HG03066 (cell line): ENCODE measurements at regions not wholly inside any gene's neighbourhood (a gene's known extent, or its start where the extent isn't known, plus 50 kb on each side); places are given as distances from the start of the nearest gene placed in this dataset.
"Not testable (repeated sequence)": the region's sequence is repeated elsewhere in the genome, so short reads cannot be mapped to it uniquely, and the experiment has no call there.

Experiments
- ATAC-seq: cut with Tn5 transposase; IDR thresholded peaks from one replicate; pipeline ENCODE4 v1.9.1; 2021; ENCODE audit warnings: low read depth; ENCODE audit not compliant: unreplicated experiment

DNA sequence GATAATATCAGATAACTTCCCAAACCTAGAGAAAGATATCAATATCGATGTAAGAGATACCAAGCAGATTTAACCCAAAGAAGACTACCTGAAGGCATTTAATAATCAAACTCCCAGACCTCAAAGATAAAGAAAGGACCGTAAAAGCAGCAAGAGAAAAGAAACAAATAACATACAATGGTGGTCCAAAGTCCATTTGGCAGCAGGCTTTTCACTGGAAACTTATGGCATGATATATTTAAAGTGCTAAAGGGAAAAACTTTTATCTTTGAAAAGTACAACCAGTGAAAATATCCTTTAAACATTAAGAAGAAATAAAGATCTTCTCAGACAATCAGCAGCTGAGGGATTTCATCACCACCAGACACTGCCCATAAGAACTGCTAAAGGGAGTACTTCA is 812.7 kb upstream of the ADAMTS5 start:
- no peak for ATAC-seq

DNA sequence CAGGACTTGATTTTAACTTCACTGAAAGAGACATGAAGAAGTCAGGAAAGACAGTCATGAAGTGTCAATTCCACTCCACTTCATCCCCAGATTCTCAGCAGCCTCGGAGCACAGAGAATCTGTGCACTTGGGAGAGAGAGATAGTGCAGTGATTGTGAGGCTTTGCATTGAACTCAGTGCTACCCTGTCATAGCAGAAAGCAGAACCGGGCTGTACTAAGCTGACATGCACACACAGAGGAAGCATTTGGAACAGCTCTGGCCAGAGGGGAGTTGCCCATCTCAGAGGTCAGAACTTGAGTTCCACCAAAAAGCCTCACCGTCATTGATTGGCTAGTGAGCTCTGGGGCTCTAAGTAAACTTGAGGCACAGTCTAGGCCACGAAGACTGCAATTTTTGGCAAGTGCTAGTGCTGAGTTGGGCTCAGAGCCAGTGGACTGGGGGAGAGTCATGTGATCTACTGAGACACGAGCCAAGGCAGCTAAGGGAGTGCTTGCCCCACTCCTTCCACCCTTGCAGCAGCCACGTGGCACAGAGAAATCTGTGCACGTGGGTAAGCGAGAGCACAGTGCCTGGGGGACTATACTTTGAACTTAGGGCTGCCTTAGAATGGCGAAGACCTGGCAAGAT is 810.2 kb upstream of the ADAMTS5 start:
- no peak for ATAC-seq

DNA sequence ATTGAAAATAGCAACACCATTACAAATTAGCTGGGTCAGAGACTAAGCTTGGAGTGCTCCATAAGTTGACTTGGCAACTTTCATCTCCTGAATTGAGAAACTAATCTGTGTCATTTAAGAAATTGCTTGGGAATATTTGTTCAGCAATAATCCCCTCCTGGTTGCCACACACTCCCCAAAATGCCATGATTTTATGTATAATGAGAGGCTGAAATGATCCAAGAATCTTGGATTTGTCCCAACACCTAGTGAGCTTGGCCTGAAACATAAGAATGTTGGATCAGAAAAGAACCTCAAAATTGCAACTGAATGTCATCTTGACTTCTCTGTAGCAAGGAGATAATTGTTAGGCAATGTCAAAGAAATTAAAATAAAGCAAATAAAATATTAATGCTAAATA is 805.9 kb upstream of the ADAMTS5 start:
- ATAC-seq = no peak

DNA sequence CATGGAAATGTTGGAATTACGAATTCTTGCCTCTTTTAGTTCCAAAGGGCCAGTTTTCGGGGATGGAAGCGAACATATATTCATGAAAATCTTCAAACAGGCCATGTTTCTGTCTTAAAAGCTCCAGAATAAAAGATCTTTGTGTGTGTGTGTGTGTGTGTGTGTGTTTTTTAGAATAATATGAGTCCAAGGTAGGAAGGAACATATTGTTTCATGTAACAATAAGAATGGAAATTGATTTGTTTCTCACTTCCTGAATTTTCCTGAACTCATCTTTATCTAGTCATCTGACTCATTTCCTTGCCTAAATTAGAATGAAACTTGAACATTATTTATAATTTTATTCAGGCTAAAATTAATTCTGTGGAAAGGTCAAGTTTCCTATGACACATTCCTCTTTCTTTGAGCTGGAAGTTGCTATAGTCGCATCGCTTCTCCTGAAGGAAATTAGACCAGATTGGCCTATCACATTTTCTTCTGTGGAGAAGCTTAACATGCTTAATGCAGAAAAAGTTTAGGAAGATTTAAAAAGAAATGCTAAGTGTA is 805.1 kb upstream of the ADAMTS5 start:
- ATAC-seq = no peak

DNA sequence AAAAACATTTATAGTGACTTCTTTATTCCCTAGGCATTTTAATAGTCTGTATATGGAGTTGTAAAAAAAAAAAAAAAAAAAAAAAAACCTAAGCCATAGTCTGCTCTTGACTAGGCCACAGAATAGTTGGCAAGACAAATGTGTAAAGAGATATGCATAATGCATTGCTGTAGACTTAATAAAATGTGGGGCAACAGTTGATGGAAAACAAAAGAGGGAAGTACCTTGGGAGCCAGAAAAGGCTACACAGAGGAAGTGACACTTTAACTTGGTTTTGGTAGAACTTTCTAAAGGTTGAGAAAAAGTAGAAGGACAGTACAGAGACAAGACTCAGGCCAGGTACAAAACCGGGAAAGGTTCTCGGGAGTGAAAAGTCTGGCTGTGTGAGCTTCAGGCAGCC is 802.9 kb upstream of the ADAMTS5 start:
- no peak for ATAC-seq

DNA sequence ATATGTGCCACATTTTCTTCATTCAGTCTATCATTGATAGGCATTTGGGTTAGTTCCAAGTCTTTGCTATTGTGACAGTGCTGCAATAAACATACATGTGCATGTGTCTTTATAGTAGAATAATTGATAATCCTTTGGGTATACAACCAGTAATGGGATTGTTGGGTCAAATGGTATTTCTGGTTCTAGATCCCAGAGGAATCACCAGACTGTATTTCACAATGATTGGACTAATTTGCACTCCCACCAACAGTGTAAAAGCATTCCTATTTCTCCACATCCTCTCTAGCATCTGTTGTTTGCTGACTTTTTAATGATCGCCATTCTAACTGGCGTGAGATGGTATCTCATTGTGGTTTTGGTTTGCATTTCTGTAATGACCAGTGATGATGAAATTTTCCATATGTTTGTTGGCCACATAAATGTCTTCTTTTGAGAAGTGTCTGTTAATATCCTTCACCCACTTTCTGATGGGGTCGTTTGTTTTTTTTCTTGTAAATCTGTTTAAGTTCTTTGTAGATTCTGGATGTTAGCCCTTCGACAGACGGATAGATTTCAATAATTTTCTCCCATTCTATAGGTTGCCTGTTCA is 801.3 kb upstream of the ADAMTS5 start:
- not testable (repeated sequence) for ATAC-seq

DNA sequence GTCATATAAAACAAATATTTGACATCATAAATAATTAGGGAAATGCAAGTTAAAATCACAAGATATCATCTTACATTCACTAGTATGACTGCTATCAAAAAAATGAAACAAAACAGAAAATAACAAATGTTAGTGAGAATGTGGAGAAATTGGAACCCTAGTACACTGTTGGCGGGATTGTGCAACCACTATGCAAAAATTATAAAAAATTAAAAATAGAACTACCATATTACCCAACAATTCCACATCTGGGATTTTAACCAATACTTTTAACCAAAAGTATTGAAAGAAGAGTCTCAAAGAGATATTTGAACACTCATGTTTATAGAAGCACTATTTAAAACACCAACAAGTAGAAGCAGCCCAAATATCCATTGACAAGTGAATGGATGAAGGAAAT is 797.2 kb upstream of the ADAMTS5 start:
- ATAC-seq = no peak

DNA sequence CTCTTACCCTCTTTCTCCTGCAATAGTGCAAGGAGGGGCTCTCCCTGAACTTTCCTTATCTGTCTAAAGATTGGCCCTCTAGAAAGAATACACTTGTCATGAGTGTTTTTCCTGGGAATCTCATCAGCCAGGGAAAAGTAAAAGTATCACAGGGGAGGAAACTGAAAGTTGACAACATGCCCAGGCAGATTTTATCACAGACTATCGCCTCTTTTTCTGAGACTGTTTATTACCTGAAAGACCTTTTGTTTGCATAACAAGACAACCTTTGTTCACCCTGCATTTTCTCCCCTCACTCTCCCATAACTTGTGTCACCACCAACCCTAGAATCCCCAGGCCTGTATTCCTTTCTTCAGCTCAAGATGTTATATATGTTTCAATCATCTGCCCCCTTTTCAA is 794.7 kb upstream of the ADAMTS5 start:
- ATAC-seq = no peak

DNA sequence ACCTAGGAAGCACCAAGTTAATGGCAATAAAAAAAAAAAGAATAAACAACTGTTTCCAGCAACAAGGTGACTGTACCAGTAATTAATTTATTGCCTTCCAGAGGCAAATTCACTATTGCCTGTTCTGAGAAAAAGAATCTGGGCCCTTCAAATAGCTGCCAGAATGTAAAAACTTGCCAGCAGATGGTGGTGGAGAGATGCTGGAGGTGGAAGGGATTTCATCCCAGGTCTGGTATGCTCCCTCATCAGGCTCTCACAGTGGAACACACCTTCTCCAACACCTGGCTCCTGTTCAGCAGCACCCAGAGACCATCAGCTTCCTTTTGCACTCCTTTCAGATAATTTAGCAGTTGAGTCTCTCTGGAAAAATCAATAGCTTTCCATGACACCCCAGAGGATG is 792.9 kb upstream of the ADAMTS5 start:
- ATAC-seq = no peak

DNA sequence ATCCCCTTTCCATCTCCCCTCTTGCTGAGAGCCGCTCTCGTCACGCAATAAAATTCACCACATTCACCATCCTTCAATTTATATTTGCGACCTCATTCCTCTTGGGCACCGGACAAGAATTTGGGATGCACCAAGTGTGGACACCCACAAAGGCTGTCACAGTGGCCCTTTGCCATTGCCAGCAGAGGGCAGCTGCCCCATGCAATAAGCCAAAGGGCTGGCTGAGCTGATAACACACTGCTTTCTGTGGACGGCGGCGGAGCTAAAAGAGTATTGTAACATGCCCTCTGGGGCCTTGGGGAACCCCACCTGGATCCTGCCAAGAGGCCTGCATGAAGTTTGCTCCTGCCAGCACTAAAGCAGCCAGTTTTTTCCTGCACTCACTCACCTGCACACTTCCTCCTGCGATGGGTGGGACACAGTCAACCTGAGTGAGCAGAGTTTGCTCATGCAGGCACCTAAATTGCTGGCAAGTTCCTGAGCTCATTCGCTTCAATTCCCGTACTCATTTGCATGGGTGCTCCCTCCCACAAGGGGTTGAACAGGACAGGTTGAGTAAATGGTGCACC is 792.3 kb upstream of the ADAMTS5 start:
- ATAC-seq = no peak

DNA sequence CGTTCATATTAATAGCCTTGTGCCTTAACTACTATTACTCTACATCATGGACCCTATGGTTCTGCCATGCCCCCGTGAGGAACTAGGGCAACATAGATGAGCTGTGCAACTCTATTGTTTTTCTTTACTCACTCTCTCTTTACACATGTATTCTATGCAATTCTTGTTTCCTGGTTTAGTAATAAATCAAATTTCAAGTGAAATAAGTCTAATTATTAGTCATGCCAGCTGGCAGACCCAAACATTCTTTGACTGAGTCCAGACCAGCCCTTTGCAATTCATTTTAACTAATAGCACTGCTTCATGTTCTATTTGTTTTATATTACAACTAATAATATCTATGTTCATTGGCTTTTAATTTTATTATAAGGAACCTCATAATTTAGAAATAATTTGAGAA is 789.3 kb upstream of the ADAMTS5 start:
- ATAC-seq = no peak

DNA sequence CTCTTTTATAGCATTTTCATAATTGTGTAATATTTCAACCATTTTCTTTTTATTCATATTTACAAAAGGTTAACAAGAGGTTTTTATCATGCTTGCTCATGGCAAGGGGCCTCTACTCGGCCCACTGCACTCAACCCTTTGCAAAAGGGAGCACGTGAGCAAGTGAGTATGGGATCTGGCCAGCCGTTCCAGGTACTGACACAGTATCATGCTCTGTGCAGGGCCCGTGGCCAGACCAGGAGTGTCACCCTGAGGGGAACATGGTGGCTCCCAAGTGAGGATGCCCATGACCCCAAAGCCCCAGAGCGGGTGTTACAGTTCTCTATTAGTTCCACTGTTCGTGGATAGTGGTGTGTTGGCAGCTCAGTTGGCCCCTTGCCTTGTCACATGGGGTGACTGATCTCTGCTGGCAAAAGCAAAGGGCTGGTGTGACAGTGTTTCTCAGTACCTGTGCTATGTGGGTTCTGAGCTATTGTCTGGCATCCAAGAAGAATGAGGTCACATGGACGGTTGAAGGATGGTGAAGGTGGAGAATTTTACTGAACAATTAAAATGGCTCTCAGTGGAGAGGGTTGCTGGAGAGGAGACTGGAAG is 777.2 kb upstream of the ADAMTS5 start:
- no peak for ATAC-seq

DNA sequence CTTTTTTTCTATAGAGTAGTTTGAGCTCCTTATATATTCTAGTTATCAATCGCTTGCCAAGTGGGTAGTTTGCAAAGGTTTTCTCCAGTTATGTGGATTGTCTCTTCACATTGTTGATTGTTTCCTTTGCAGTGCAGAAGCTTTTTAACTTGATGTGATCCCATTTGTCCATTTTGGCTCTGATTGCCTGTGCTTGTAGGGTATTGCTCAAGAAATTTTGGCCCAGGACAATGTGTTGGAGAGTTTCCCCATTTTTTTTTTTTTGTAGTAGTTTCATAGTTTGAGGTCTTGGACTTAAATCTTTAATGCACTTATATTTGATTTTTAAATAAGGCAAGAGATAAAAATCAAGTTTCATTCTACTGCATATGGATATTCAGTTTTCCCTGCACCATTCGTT is 774.8 kb upstream of the ADAMTS5 start:
- no peak for ATAC-seq

DNA sequence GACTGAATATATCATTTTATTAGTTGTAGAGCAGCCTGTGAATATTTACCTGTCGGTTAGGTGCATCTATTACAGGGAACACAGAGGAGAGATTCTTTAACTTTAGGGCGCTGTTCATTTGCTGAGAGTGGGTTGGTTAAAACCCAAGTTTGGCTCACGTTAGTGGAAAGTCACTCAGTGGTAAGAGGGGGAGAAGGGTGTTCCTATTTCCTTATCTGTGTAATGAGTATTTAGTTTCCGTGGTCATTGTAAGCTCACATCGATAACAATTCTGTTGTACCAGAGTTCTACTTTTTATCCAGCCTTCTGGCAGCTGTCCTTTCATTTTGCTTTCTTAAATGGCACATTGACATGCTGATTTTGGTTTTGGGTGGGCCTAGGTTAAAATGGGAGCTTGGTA is 773.2 kb upstream of the ADAMTS5 start:
- ATAC-seq = no peak

DNA sequence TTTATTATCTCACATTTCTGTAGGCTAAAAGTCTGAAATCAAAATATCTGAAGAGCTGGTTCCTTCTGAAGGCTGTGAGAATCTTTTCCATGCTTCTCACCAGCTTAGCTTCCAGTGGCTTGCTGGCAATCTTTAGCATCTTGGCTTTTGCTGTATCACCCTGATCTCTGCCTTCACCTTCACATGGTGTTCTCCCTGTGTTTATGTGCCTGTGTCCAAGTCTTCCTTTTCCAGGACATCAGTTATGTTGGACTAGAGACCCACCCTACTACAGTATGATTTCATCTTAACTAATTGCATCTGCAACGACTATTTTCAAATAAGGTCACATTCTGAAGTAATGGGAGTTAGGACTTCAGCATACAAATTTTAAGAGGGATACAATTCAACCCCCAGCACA is 772.3 kb upstream of the ADAMTS5 start:
- ATAC-seq = no peak

DNA sequence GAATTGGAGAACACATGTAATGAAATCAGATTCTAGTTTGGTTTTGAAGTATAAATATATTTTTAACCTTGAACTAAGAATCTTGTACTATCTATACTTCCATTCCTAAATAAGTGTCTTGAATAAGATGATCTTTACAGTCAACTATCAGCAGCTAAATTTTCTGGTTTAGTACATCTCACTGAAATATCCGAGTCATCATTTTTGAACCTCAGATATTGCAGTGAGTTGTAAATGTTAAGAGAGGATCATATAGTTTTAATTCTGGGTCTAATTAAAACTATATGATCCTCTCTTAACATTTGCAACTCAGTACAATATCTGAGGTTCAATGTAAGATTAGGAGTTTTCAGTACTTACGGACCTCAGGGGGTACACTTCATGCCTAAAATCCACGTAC is 768.8 kb upstream of the ADAMTS5 start:
- no peak for ATAC-seq

DNA sequence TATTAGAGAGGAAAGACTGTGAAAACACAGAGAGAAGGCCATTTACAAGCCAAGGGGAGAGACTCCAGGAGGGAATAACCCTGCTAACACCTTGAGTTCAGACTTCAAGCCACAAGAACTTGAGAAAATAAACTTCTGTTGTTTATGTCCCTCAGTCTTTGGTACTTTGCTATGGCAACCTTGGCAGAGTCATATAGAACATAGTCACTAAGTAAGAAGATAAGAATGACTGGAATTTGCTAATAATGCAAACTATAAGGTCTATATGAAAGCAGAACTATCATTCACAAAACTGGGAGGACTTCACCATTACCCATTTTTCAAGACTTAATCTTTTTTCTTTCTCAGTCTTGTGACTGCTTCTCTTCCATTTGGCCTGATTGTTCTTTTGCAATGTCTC is 767.3 kb upstream of the ADAMTS5 start:
- ATAC-seq = no peak

DNA sequence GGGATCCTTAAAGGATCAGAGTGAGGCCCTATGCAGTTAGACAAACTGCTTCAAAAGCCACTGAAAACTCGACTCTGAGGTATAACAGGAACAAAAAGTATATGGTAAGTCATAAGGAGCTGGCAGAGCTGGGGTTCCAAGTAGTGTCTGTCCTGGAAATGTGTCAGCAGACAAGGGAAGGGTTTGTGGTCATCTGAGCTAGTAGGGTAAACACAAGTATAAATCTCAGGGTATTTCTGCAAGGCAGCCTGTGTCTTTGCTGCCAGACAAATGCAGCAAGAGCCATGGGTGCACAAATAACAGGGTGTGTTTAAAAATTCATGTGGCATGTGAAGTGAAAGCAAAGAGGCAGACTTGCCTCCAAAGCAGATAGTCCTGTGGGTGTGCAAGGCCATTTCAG is 759.0 kb upstream of the ADAMTS5 start:
- no peak for ATAC-seq

DNA sequence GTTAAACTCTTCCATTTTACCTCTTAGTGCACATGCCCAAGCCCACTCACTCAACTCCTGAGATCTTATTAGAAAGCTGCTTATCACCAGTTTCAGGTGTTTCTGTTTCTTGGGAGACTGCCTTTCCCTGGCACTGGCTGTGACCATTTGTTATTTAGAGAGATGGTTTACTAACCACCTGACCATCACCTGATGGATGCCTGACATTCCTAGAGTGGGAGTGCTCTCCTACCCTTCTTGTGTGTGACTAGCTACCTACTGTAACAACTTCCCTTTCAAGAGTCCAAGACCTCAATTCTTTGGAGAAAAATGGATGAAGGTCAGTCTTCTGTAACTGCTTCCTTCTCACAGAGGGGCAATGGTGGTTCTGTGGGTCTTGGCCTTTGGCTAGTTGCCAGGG is 755.2 kb upstream of the ADAMTS5 start:
- no peak for ATAC-seq

DNA sequence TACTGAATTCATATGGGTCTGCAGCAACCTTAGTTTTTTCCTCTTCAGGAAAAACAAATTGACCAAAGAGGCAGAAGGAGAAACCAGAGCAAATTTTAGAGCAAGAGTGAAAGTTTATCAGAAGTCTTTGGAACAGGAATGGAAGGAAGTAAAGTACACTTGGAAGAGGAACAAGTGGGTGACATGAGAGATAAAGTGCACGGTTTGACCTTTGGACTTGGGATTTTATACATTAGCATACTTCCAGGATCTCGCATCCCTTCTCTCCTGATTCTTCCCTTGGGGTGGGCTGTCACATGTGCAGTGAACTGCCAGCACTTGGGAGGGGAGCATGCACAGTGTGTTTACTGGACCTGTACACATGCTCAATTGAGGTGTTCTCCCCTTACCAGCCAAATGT is 754.8 kb upstream of the ADAMTS5 start:
- ATAC-seq = no peak

DNA sequence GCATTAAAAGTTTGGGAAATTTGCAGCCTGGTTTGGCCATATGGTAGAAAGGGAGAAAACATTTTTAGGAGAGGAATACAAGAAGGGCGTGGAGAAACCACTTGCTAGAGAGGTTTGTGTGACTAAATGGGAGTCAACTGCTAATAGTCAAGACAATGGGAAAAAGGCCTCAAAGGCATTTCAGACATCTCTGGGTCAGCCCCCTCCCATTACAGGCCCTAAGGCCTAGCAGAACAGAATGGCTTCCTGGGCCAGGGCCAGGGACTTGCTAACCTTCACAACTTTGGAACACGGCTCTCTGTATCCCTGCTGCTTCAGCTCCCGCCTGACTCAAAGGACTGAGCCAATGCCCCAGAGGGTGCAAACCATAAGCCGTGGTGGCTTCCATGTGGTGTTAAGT is 752.3 kb upstream of the ADAMTS5 start:
- ATAC-seq = no peak

DNA sequence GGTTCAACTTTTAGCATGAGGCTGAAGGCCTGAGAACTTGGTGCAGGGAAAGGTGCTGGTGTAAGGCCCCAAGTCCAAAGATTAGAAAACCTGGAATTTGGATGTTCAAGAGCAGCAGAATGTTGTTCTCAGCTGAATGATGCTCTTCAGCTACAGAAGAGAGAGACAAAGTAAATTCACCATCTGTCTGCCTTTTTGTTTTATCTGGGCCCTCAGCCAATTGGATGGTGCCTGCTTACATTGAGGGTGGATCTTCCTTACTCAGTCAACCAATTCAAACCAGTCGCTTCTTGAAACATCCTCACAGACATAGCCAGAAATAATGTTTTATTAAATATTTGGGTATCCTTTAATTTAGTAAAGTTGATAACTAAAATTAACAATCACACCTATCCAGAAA is 748.2 kb upstream of the ADAMTS5 start:
- no peak for ATAC-seq
